Esophagus squamous epithelium (tissue), 5 donors: ENCODE measurements at regions not wholly inside any gene's neighbourhood (a gene's known extent, or its start where the extent isn't known, plus 50 kb on each side); places are given as distances from the start of the nearest gene placed in this dataset.

ENCODE experiments used
- DNase-seq: peaks from one replicate; lab custom pipeline; 2025; lab: John Stamatoyannopoulos, UW
- H3K27ac ChIP-seq, 4 donors: fragments of 200-600 bp; sonication (generic); one replicate each; pipeline ENCODE4 v1.5.1; 2016 to 2019; ENCODE audit warnings: mild to moderate bottlenecking in 1 of 4
- H3K27me3 ChIP-seq, 4 donors: fragments of 200-600 bp; sonication (generic); 1 replicate in 3 of 4; 2 replicates in 1 of 4; pipeline versions ENCODE4 v1.5.1 to v1.6.0; 2017 to 2021; ENCODE audit warnings: antibody characterized with exemption in 1 of 4
- H3K36me3 ChIP-seq, 3 donors: fragments of 200-600 bp; sonication (generic); one replicate each; pipeline ENCODE4 v1.5.1; 2016 to 2019
- H3K4me1 ChIP-seq, 3 donors: fragments of 200-600 bp; sonication (generic); one replicate each; pipeline ENCODE4 v1.5.1; 2017 to 2019
- H3K4me3 ChIP-seq, 4 donors: fragments of 200-600 bp; sonication (generic); 1 replicate in 3 of 4; 2 replicates in 1 of 4; pipeline ENCODE4 v1.5.1; 2016 to 2019; ENCODE audit warnings: mild to moderate bottlenecking in 2 of 4, moderate library complexity in 1 of 4
- H3K9me3 ChIP-seq, 3 donors: fragments of 200-600 bp; sonication (generic); one replicate each; pipeline ENCODE4 v1.5.1; 2016 to 2019
- POLR2A ChIP-seq, 4 donors: fragments of 450-650 bp; IDR thresholded peaks; one replicate each; pipeline ENCODE4 v1.6.1; 2017; ENCODE audit warnings: antibody characterized with exemption in 4 of 4, mild to moderate bottlenecking in 4 of 4, moderate library complexity in 3 of 4
- WGBS, 2 donors: methylation state at CpG; one replicate each; pipeline ENCODE4 v1.1.5; 2018; 5-methylcytosine and 5-hydroxymethylcytosine counted together
- intact Hi-C: fragments of 100-400 bp; cut with DNase I; formaldehyde crosslinking; loops from one replicate; pipeline ENCODE4 v1.15.0; 2022
- TF ChIP-seq, protein P1 (sequence below), 6 experiments: fragments of 450-650 bp in 4 of 6; fragments of 200-600 bp in 2 of 6; sonication (generic) in 2 of 6; IDR thresholded peaks; one replicate each; pipeline ENCODE4 v1.5.1; 2016 to 2019; ENCODE audit warnings: antibody characterized with exemption in 6 of 6, mild to moderate bottlenecking in 4 of 6, moderate library complexity in 4 of 6
- donor health status: DM: yes; HTN: yes; CAD: no.

DNA sequence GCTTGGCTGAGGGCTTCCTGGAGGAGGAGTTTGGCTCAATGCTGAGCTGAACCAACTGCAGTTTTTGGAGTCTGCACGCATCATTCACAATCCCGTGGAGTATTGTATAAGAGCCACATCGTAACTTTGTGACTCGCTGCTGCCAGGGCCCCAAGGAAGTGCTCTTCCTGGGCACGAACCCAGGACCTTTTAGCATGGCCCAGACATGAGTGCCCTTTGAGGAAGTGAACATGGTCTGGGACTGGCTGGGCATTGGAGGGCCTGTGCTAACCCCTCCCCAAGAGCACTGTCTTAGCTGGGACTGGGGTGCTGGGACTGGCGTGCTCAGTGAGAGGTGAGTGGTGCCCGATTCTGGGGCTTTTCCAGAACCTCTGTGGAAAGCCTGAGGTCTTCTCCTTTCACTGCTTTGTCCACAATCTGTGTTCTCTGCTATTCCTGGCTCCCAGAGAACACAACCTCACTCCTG lies 88.6 kb downstream of the LIPG start:
- TF ChIP-seq, protein P1, sequence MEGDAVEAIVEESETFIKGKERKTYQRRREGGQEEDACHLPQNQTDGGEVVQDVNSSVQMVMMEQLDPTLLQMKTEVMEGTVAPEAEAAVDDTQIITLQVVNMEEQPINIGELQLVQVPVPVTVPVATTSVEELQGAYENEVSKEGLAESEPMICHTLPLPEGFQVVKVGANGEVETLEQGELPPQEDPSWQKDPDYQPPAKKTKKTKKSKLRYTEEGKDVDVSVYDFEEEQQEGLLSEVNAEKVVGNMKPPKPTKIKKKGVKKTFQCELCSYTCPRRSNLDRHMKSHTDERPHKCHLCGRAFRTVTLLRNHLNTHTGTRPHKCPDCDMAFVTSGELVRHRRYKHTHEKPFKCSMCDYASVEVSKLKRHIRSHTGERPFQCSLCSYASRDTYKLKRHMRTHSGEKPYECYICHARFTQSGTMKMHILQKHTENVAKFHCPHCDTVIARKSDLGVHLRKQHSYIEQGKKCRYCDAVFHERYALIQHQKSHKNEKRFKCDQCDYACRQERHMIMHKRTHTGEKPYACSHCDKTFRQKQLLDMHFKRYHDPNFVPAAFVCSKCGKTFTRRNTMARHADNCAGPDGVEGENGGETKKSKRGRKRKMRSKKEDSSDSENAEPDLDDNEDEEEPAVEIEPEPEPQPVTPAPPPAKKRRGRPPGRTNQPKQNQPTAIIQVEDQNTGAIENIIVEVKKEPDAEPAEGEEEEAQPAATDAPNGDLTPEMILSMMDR (IDR thresholded peaks at IDR 0.05), result no peak
- no peak for TF ChIP-seq POLR2A (IDR thresholded peaks at IDR 0.05)
- peaks cover 0 to 6% (median 0%) of the 10 kb centered on the region in 4 donors for H3K27me3 ChIP-seq
- H3K27ac ChIP-seq, result no peak overlapping the region
- H3K9me3 ChIP-seq, result no peaks in the 10 kb centered on the region
- no peak for DNase-seq
- no peak overlapping the region for H3K4me3 ChIP-seq
- intact Hi-C loops, result no loop called here
- no peaks in the 10 kb centered on the region for H3K36me3 ChIP-seq
- H3K4me1 ChIP-seq, result peaks cover 0 to 27% (median 5%) of the 10 kb centered on the region in 3 donors
- WGBS, 2 donors, result 27 to 34% methylated on average over 3 to 5 of the region's 7 CpGs

DNA sequence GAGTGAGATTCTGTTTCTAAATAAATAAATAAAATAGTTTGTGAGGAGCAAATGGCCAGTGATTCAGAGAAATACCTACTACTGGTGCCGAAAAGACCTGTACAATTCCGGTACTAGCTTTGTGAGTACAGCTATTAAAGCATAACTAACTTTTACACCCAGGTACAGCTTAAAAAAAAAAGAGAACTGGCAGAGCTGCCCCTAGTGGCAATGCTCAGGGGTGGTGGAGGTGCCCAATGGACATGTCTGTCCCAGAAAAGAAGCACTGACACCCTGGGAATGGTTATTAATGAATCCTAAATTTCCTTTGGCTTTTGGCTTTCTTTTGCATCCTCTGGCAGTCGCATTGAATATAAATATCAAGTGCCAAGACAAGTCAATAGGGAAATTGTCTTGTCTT lies 87.0 kb downstream of the LIPG start:
- peaks cover 0 to 27% (median 5%) of the 10 kb centered on the region in 3 donors for H3K4me1 ChIP-seq
- WGBS, 2 donors, result 73 to 80% methylated on average over 3 of the region's 3 CpGs
- peaks cover 0 to 6% (median 0%) of the 10 kb centered on the region in 4 donors for H3K27me3 ChIP-seq
- H3K9me3 ChIP-seq, result no peaks in the 10 kb centered on the region
- intact Hi-C loops, result no loop called here
- DNase-seq, result no peak
- TF ChIP-seq, protein P1 (IDR thresholded peaks at IDR 0.05), result peak in 1 of 6 experiments; percentile 15
- TF ChIP-seq POLR2A (IDR thresholded peaks at IDR 0.05), result no peak
- H3K27ac ChIP-seq, result peak overlapping the region in 1 of 4 donors; percentile 40
- no peaks in the 10 kb centered on the region for H3K36me3 ChIP-seq
- no peak overlapping the region for H3K4me3 ChIP-seq
